HepG2 (cell line): ENCODE measurements at regions not wholly inside any gene's neighbourhood (a gene's known extent, or its start where the extent isn't known, plus 50 kb on each side); places are given as distances from the start of the nearest gene placed in this dataset.

Source experiments
- ATF1 ChIP-seq: IDR thresholded peaks from 2 replicates; pipeline ENCODE4 v1.6.1; 2016; ENCODE audit warnings: mild to moderate bottlenecking, control low read depth
- CCAR2 ChIP-seq: fragments of 200-400 bp; formaldehyde crosslinking; optimal IDR thresholded peaks from 2 replicates; pipeline ENCODE3; 2018; ENCODE audit warnings: low read depth, mild to moderate bottlenecking, low read length, moderate library complexity
- FLYWCH1 ChIP-seq: sonication (generic); formaldehyde crosslinking; IDR thresholded peaks from 2 replicates; pipeline ENCODE4 v1.8.1; 2023; ENCODE audit warnings: mild to moderate bottlenecking, missing genetic modification reagents
- FOSL1 ChIP-seq: sonication (generic); formaldehyde crosslinking; IDR thresholded peaks from 2 replicates; pipeline ENCODE4 v1.9.0; 2021; ENCODE audit warnings: missing genetic modification reagents, borderline replicate concordance
- KIAA2018 ChIP-seq: sonication (generic); formaldehyde crosslinking; IDR thresholded peaks from 2 replicates; pipeline ENCODE4 v1.5.0; 2020; ENCODE audit warnings: mild to moderate bottlenecking, missing genetic modification reagents, borderline replicate concordance
- PHF5A ChIP-seq: IDR thresholded peaks from one replicate; pipeline ENCODE4 v1.6.1; 2018; ENCODE audit warnings: low read depth, missing genetic modification reagents; ENCODE audit not compliant: unreplicated experiment
- SMC3 ChIP-seq: IDR thresholded peaks from 2 replicates; pipeline ENCODE4 v1.6.1; 2011; ENCODE audit warnings: low read length, improper control_type of control experiment
- THAP7 ChIP-seq: sonication (generic); formaldehyde crosslinking; IDR thresholded peaks from 2 replicates; pipeline ENCODE4 v1.8.1; 2023; ENCODE audit warnings: mild to moderate bottlenecking, missing genetic modification reagents
- ZFX ChIP-seq: sonication (generic); formaldehyde crosslinking; IDR thresholded peaks from 2 replicates; pipeline ENCODE4 v1.4.0; 2020; ENCODE audit warnings: mild to moderate bottlenecking, low read depth, missing genetic modification reagents, moderate library complexity
- ZNF143 ChIP-seq: sonication (generic); formaldehyde crosslinking; IDR thresholded peaks from 2 replicates; pipeline ENCODE4 v1.4.0; 2020; ENCODE audit warnings: missing genetic modification reagents
- ZNF274 ChIP-seq: sonication (generic); formaldehyde crosslinking; IDR thresholded peaks from 2 replicates; pipeline ENCODE4 v1.5.1; 2020; ENCODE audit warnings: mild to moderate bottlenecking, missing genetic modification reagents
- ZNF275 ChIP-seq: sonication (generic); formaldehyde crosslinking; IDR thresholded peaks from 2 replicates; pipeline ENCODE4 v1.8.0; 2022; ENCODE audit warnings: missing genetic modification reagents, mild to moderate bottlenecking, inconsistent platforms, borderline replicate concordance
- ZNF354B ChIP-seq: sonication (generic); formaldehyde crosslinking; IDR thresholded peaks from 2 replicates; pipeline ENCODE4 v1.8.0; 2022; ENCODE audit warnings: mild to moderate bottlenecking, missing genetic modification reagents
- ZNF562 ChIP-seq: sonication (generic); formaldehyde crosslinking; IDR thresholded peaks from 2 replicates; pipeline ENCODE4 v1.8.0; 2022; ENCODE audit warnings: missing genetic modification reagents, borderline replicate concordance
- ZNF761 ChIP-seq: sonication (generic); formaldehyde crosslinking; conservative IDR thresholded peaks from 2 replicates; pipeline ENCODE4 v1.4.0; 2020; ENCODE audit warnings: mild to moderate bottlenecking, missing genetic modification reagents
- ZNF816 ChIP-seq: sonication (generic); formaldehyde crosslinking; IDR thresholded peaks from 2 replicates; pipeline ENCODE4 v1.8.0; 2022; ENCODE audit warnings: missing genetic modification reagents, mild to moderate bottlenecking, borderline replicate concordance
- TF ChIP-seq, protein P1 (sequence below): sonication (generic); formaldehyde crosslinking; IDR thresholded peaks from 2 replicates; pipeline ENCODE4 v1.4.0; 2020; ENCODE audit warnings: mild to moderate bottlenecking, missing genetic modification reagents, borderline replicate concordance
- TF ChIP-seq, protein P2 (sequence below): sonication (generic); formaldehyde crosslinking; IDR thresholded peaks from 2 replicates; pipeline ENCODE4 v1.5.0; 2020; ENCODE audit warnings: missing genetic modification reagents

DNA sequence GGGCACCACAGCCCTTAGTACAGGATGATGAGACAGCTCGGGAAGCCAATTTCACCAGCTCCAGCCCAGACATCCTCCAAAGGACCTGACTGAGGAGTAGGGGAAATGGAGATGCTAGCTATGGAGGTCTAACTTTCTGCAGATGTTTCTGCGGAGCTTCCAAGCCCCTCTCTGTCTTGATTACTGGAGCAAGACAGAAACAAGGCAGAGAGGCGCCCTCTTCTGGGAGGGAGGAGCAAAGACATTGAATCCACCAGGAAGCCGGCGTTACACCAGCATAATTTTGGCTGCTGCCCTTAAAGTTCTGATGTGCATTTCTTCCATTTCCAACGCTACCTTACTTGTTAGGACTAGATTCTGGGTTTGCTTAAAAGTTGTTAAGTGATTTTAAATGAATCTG lies 107.3 kb upstream of the HSD17B12 start (continued):
- TF ChIP-seq ZNF816 (CRISPR knock-in tag) = no peak
- no peak for TF ChIP-seq PHF5A (CRISPR knock-in tag)
- no peak for TF ChIP-seq ZNF275
- TF ChIP-seq ZNF143 (CRISPR knock-in tag) = no peak
- TF ChIP-seq ZNF274 (CRISPR knock-in tag) = no peak
- no peak for TF ChIP-seq ZNF354B (CRISPR knock-in tag)
- TF ChIP-seq FOSL1 = no peak
- no peak for TF ChIP-seq ZFX (CRISPR knock-in tag)
- no peak for TF ChIP-seq THAP7 (CRISPR knock-in tag)
- TF ChIP-seq, protein P1, sequence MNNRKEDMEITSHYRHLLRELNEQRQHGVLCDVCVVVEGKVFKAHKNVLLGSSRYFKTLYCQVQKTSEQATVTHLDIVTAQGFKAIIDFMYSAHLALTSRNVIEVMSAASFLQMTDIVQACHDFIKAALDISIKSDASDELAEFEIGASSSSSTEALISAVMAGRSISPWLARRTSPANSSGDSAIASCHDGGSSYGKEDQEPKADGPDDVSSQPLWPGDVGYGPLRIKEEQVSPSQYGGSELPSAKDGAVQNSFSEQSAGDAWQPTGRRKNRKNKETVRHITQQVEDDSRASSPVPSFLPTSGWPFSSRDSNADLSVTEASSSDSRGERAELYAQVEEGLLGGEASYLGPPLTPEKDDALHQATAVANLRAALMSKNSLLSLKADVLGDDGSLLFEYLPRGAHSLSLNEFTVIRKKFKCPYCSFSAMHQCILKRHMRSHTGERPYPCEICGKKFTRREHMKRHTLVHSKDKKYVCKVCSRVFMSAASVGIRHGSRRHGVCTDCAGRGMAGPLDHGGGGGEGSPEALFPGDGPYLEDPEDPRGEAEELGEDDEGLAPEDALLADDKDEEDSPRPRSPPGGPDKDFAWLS = no peak
- TF ChIP-seq KIAA2018 (CRISPR knock-in tag) = no peak
- no peak for TF ChIP-seq CCAR2
- TF ChIP-seq ZNF761 = no peak
- no peak for TF ChIP-seq FLYWCH1
- peak; percentile 33; the same call in 1 of the 2 replicates for TF ChIP-seq SMC3
- no peak for TF ChIP-seq ZNF562 (CRISPR knock-in tag)
- no peak for TF ChIP-seq ATF1 (CRISPR knock-in tag)
- TF ChIP-seq, protein P2, sequence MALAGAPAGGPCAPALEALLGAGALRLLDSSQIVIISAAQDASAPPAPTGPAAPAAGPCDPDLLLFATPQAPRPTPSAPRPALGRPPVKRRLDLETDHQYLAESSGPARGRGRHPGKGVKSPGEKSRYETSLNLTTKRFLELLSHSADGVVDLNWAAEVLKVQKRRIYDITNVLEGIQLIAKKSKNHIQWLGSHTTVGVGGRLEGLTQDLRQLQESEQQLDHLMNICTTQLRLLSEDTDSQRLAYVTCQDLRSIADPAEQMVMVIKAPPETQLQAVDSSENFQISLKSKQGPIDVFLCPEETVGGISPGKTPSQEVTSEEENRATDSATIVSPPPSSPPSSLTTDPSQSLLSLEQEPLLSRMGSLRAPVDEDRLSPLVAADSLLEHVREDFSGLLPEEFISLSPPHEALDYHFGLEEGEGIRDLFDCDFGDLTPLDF (CRISPR knock-in tag) = no peak
